ENCODE measurements at regions not wholly inside any gene's neighbourhood (a gene's known extent, or its start where the extent isn't known, plus 50 kb on each side); places are given as distances from the start of the nearest gene placed in this dataset.
"Not testable (repeated sequence)": the region's sequence is repeated elsewhere in the genome, so short reads cannot be mapped to it uniquely, and the experiment has no call there.

DNA sequence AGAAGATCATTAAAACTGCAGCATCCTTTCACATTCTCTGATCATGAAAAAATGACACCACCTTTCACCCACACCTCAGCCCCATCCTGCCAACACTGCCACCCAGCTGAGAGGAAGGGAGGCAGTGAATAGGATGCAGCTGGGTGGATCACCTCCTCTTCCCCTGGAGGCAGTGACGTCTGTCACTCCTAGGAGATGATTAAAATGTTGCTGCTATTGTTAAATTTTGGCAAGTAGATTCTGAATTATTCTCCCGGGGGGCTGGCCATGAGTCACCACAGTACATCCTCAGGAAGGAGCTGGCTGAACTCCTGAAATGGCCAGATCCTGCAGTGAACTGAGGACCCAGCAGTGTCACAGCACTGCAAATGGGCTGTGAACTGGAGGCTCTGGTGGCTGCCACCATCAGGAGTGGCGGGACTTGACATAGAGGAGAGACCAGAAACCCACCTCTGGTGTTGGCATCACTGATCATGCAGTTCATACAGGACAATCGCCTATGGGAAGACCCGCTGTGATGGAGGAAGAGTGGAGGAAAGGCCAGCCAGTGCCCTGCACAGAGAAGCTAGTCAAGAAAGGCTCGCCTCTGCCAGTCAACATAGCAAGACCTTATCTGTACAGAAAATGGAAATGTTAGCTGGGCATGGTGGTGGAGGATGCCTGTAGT is 199.1 kb downstream of the FAM43A start:
- DNase-seq (ENCODE audit: low read depth in 2 of 2), result no peak

DNA sequence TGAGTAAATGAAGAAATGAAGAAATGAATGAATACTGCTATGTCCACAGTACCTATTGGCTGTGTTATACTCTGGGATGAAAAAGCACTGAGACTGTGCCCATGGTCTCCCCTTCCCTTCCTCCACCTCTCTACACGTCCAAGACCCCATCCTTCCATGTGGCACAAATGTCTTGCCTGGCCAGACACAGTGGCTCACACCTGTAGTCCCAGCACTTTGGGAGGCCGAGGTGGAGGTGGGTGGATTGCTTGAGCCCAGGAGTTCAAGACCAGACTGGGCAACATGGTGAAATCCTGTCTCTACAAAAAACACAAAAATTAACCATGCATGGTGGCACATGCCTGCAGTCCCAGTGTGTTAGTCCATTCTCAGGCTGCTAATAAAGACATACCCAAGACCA is 200.1 kb downstream of the FAM43A start:
- no peak for DNase-seq (ENCODE audit: low read depth in 2 of 2)

DNA sequence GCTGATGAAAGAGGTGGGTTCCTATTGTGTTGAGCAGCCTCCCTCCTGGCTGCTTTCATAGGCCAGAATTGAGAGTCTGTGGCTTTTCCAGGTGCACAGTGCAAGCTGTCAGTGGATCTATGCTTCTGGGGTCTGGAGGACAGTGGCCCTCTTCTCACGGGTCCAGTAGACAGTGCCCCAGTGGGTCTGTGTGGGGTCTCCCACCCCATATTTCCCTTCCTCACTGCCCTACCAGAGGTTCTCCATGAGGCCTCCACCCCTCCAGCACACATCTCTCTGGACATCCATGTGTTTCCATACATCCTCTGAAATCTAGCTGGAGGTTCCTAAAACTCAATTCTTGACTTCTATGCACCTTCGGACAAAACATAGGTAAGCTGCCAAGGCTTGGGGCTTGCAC is 201.2 kb downstream of the FAM43A start:
- DNase-seq (ENCODE audit: low read depth in 2 of 2), result no peak

DNA sequence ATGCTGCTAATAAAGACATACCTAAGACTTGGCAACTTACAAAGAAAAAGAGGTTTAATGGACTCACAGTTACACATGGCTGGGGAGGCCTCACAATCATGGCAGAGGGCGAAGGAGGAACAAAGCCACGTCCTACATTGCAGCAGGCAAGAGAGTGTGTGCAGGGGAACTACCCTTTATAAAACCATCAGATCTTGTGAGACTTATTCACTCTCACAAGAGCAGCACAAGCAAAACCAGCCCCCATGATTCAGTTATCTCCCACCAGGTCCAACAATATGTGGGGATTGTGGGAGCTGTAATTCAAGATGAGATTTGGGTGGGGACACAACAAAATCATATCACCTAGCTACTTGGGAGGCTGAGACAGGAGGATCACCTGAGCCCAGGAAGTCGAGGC is 202.4 kb downstream of the FAM43A start:
- not testable (repeated sequence) for DNase-seq (ENCODE audit: low read depth in 2 of 2)

DNA sequence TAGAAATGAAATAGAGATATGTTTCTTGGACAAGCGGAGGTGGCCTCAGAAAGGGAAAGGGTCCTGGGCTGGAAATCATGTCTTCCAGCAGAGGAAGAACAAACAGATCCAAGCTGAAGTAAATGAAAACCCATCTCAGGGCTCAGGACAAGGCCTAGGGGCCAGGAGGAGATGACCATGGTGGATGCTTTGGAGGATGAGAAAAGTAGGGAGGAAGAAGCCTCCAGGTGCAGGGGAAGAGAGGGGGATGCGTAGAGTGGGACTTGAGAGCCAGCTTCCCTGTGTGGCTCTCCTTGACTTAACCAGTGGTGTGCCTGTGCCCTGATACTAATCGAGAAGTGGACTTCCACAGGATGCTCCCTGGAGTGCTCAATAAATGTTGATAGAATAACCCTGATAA is 203.2 kb downstream of the FAM43A start:
- no peak for DNase-seq (ENCODE audit: low read depth in 2 of 2)

DNA sequence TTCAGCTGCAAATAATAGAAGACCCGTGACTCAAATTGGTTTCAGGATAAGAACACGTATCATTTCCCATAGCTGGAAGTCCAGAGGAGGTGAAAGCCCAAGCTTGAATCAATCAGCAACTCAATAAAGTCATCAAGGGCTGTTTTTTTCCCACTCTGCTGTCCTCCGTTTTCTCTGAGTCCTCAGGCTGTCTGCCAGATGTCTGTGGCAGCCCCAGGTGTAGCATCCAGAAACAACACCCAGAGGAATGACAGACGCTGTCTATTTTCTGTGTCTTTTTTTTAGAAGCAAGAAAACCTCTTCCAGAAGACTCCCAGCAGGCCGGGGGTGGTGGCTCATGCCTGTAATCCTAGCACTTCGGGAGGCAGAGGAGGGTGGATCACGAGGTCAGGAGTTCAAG is 204.4 kb downstream of the FAM43A start:
- DNase-seq (ENCODE audit: low read depth in 2 of 2), result no peak

DNA sequence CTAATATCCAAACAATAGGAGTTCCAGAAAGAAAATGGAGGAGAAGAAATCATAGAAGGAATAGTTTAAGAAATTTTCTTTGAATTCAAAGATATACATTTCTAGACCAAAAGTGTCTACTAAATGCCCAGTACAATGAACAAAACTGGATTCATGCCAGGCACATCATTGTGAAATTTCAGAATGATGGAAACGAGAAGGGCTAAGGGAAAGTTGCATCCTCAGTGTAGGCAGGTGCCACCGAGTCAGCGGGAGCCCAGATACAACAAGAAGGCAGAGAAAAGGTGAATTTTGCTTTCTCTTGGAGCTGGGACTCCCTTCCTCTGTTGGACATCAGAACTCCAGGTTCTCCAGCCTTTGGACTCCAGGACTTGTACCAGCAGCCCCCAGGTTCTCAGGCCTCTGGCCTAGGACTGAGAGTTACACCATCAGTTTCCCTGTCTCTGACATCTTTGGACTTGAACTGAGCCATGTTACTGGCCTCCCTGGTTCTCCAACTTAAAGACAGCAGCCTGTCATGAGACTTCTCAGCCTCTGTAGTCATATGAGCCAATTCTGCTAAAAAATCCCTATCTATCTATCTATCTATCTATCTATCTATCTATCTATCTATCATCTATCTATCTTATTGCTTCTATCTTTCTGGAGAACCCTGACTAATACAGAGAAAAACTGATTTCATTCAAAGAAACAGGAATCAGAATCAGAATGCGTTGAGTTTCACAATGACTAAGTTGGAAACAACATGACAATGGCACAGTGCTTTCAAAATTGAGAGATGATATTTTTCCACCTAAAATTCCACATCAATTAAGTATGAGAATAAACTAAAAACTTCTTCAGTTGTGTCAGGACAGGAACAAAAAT is 207.7 kb downstream of the FAM43A start:
- DNase-seq (ENCODE audit: low read depth in 2 of 2), result no peak

DNA sequence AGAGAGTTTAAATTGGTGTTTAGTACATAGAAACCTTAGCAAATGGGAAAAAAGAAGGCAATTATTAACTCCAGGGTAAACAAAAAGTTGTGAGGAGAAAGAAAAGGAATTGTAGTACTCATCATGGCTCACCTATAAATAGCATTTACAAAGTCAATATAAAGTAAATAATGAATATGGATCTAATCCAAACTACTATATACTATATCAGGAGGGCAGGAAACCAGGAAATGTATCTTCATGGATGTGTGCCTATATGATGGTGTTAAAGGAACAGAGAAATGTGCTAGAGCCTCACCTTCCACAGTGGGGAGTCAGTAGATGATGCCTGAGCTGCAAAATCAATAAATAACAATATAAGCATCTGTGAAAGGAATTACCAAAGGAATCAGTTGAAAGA is 208.9 kb downstream of the FAM43A start:
- DNase-seq (ENCODE audit: low read depth in 2 of 2), result no peak

DNA sequence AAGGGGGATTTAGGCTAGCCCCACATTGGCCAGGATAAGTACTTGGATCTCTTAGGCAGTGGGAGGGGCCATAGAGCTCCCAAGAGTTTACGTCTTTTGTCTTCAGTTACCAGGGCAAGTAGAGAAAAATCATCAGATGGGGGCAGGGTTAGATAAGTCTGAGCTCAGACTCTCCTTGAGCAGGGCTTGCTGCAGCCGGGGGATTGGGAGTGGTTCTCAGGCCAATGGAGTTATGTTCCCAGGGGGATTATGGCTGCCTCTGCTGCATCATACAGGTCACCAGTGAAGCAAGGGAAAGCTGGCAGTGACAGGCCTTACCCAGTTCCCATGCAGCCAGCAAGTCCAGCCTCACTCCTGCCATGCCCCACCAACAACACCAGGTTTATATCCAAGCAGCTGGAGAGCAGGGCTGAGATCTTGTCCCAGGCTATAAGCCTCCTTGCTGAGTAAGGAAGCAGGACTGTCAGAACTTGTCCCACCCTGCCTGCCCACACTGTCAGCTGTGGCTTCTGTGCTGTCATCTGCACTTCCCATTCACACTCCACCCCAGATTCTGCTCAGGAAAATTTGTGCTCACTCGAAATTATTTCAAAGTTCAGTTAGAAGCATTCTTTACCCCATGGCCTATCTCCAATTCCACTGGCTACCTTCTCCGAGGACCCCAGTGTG is 215.3 kb downstream of the FAM43A start:
- no peak for DNase-seq (ENCODE audit: low read depth in 2 of 2)

DNA sequence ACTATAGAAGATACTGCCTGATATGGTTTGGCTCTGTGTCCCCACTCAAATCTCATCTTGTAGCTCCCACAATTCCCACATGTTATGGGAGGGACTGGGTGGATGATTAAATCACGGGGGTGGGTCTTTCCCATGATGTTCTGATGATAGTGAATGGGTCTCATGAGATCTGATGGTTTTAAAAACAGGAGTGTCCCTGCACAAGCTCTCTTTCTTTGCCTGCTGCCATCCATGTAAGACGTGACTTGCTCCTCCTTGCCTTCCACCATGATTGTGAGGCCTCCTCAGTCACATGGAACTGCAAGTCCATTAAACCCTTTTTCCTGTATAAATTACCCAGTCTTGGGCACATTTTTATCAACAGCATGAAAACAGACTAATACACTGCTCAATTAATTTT is 217.8 kb downstream of the FAM43A start:
- not testable (repeated sequence) for DNase-seq (ENCODE audit: low read depth in 2 of 2)

DNA sequence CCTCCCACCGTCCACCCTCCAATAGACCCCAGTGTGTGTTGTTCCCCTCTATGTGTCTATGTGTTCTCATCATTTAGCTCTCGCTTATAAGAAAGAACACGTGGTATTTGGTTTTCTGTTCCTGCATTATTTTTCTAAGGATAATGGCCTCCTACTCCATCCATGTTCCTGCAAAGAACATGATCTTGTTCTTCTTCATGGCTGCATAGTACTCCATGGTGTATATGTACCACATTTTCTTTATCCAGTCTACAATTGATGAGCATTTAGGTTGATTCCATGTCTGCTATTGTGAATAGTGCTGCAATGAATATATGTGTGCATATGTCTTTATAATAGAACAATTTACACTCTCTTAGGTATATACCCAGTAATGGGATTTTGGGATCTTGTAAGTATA is 219.3 kb downstream of the FAM43A start:
- DNase-seq (ENCODE audit: low read depth in 2 of 2), result not testable (repeated sequence)

DNA sequence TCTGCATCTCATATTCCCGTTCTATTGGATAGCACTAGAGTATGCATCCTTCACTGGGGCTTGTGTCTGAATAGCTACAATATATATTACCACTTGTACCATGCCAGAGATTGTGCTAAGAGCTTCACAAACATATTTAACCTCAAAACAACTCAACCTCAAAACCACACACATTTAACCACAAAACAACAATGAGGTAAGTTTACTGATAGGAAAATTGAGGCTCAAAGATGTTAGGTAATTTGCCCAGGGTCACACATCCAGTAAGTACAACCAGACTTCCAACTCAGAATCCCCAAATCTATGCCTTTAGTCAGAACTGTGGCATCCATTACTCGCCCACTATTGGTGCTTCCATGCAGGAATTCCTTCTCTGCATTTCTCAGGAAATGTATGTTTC is 220.0 kb downstream of the FAM43A start:
- no peak for DNase-seq (ENCODE audit: low read depth in 2 of 2)

DNA sequence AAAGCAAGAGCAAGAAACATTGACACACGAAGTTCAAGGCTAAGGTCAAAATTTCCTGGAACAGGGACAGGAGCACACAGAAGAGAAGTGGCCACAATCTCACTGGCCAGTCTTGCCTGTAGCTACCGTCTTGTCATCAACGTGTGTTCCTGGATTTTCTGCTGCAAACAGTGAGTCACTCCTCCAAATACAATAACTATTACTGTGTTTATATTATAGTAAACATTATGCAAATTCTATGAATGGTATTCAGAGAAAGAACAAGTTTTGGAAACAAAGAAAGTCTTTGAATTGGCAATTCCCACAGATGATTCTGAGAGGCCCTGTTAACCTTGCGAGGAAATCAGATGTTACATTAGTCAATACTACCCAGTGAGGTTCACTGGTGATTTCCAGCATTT is 220.5 kb downstream of the FAM43A start:
- DNase-seq (ENCODE audit: low read depth in 2 of 2), result no peak

DNA sequence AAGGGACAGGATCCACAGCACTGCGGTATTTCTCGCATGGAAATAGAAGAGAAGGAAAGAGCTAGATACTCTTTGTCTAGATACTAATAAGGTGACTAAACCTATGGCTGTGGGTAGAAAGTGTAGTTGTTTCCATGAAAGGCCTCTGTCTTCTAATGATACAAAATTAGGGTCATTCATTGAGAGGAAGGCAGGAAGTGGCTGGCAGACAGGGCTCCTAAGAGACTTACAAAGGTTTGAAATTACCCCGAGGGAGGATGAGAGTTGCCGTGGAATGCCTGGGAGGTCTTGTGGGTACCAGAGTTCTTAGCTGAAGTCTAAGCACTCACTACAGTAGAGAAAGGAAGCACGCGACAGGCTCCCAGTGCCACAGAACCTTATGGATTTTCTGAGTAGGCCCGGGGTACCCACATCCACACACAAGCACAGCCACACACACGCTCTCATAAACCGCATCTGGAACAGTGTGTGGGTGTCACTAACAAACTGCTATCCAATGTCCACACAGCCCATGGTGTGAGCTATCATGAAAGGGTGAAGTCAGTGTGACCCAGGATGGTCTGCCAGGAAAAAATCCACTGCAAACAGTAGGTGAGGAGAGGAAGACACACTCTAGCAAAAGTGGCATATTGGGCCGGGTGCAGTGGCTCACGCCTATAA is 221.4 kb downstream of the FAM43A start:
- DNase-seq (ENCODE audit: low read depth in 2 of 2), result no peak

DNA sequence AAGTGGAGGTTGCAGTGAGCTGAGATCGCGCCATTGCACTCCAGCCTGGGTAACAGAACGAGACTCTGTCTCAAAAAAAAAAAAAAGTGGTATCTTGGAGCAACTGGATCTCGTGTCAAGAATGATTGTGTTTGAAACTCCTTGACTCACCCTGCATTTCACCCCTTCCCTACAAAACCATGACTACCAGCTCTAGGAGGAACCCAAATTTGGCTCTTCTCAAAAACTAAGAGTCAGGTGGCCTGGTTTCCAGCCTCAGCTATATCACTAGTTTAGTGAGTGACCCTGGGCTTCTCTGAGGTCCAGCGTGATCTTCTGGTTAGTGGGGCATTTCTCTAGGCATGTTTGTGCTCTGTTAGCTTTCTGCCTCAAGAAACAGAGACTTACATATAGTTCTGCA is 222.1 kb downstream of the FAM43A start:
- no peak for DNase-seq (ENCODE audit: low read depth in 2 of 2)

DNA sequence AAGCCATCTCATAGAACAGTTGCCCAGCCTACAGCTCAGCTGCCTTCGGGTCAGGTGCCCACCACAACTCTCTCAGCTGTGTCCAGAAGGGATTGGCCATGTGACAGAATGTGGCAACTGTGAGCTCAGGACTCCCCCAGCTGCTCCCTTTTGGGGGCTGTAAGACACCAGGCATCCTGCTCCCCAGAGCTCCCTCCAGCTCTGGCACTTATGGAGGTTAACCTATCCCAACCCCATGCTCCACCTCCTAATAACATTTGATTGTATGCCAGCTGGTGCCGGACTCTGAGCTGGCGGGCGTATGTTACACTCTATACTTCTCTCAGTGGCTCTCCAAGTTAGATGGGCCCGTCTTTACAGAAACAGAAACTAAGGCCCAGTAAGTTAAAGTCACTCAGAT is 222.8 kb downstream of the FAM43A start:
- no peak for DNase-seq (ENCODE audit: low read depth in 2 of 2)

DNA sequence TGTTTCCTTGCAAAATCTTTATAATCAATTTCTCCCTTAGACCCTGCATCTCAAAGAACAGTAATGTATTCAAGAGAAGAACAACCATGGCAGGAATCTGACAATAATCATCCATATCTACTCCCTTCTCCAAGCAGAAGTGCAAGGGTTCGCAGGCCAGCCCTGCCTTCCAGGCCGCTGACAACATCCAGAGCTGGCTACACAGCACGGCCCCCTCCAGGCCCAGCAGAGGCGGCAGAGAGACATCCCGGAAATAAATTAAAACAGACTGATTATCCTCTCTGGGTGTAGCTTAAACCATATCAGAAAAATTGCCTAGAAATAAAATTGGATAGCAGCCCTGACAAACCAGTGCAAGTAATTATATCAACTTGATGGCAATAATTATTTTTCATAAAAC is 223.3 kb downstream of the FAM43A start:
- no peak for DNase-seq (ENCODE audit: low read depth in 2 of 2)

DNA sequence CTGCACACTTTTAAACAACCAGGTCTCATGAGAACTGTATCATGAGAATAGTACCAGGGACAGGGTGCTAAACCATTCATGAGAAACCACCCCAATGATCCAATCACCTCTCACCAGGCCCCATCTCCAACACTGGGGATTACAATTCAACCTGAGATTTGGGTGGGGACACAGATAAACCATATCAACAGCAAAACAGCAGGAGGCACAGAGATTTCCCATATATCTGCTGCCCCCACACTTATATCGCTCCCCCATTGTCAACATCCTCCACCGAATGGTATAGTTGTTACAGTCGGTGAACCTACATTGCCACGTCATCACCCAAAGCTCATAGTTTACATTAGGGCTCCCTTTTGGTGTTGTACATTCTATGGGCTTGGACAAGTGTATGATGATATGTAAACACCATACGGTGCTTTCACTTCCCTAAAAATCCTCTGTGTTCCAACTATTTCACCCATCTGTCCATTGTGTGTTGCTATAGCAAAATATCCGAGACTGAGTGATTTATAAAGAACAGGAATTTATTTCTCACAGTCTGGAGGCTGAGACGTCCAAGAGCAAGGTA is 224.8 kb downstream of the FAM43A start:
- DNase-seq (ENCODE audit: low read depth in 2 of 2), result no peak

DNA sequence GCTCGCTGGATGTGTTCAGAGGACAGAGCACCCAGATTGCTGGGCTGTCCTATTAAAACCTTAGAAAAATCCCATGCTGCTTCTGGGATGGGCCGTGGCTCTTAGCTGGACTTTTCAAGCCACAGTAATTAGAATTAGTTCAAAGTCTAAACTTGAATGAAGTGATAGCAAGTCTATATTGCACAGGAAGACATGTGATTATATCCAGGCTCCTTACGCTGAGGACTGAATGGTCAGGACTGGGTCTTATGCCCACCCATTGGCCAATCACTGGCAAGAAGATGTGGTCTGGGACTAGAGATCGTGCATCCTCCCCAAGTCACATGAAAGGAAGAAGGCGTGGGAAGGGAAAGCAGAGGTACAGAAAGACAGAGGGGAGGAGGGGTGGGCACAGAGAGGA is 227.6 kb downstream of the FAM43A start:
- DNase-seq (ENCODE audit: low read depth in 2 of 2), result no peak

DNA sequence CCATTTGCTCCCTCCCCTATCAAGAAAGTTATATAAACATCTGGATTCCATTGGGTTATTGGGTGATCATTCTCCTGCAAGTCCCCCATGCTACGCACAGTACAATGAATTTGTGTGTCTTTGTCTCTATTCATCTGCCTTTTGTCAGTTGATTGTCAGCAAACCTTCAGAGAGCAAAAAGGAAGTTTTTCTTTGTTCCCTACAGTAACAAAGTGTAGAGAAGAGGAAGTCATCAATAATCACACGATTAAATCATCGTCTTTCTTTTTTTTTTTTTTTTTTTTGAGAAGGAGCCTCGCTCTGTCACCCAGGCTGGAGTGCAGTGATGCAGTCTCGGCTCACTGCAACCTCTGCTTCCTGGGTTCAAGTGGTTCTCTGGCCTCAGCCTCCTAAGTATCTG is 239.2 kb downstream of the FAM43A start:
- DNase-seq (ENCODE audit: low read depth in 2 of 2), result not testable (repeated sequence)

DNA sequence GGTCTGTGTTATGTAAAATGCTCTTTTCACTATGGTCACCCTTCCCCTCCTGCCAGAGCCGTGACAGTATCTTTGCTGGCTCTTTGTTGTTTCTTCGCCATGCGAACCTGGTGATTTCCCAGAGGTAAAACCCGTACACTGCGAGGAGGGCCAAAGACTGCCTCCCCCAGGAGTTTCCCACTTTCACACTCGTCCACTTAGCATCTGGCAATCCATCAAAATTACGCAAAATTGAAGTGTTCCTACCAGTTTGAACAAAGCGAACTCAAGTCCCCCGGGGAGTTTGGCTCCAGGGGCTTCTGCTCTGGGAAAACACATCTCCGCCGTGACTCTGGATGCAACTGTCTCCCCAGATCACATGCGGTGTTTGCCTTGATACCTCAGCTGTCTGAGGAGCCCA is 239.9 kb downstream of the FAM43A start:
- no peak for DNase-seq (ENCODE audit: low read depth in 2 of 2)

DNA sequence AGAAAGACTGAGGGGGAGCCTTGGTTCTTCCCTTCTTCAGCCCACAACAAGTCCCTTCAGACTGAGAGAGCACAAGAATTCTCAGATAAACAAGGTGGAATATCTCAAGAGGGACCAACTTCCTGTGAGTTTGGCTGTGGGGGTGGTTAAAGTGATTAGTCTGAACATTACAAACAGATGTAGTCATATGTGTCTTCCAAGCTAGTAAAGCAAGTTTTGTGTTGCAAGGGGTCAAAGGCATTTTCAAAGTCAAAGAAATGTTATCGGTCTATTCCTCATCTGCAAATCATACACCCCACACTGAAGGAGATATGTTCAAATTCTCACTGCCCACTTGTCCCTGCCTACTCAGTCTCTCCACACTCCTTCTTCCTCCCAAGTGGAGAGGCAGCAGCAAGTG is 242.5 kb downstream of the FAM43A start:
- DNase-seq (ENCODE audit: low read depth in 2 of 2), result no peak

All from stimulated activated CD4-positive, alpha-beta T cell treated with anti-CD3 and anti-CD28 coated beads, Interleukin-1b, Interleukin-23, amount 100 ng/mL, for 1 hour (primary cell).